ENCODE measurements at regions not wholly inside any gene's neighbourhood (a gene's known extent, or its start where the extent isn't known, plus 50 kb on each side); places are given as distances from the start of the nearest gene placed in this dataset.

- DNase-seq (ENCODE audit: low spot score): no peak
Measured at GRCh38 chr2:52934920-52935640, 832.5 kb upstream of the CHAC2 start.

GRCh38 chr2:52934323-52934898 lies 833.2 kb upstream of the CHAC2 start:
- DNase-seq (ENCODE audit: low spot score): no peak

GRCh38 chr2:52933878-52934277 lies 833.7 kb upstream of the CHAC2 start:
- DNase-seq (ENCODE audit: low spot score): no peak

- DNase-seq (ENCODE audit: low spot score): no peak
Measured at GRCh38 chr2:52931660-52932059, 835.9 kb upstream of the CHAC2 start.

GRCh38 chr2:52929412-52929811 lies 838.2 kb upstream of the CHAC2 start:
- DNase-seq (ENCODE audit: low spot score): no peak

GRCh38 chr2:52919673-52920072 lies 847.9 kb upstream of the CHAC2 start:
- no peak for DNase-seq (ENCODE audit: low spot score)

- no peak for DNase-seq (ENCODE audit: low spot score)
Measured at GRCh38 chr2:52918551-52918950, 849.1 kb upstream of the CHAC2 start.

GRCh38 chr2:52916981-52917380 lies 850.6 kb upstream of the CHAC2 start:
- no peak for DNase-seq (ENCODE audit: low spot score)

- DNase-seq (ENCODE audit: low spot score): no peak
Measured at GRCh38 chr2:52904355-52904891, 863.2 kb upstream of the CHAC2 start.

GRCh38 chr2:52897511-52898044 lies 870.0 kb upstream of the CHAC2 start:
- no peak for DNase-seq (ENCODE audit: low spot score)

GRCh38 chr2:52895726-52896340 lies 871.8 kb upstream of the CHAC2 start:
- DNase-seq (ENCODE audit: low spot score): peak; percentile 37

- DNase-seq (ENCODE audit: low spot score): no peak
Measured at GRCh38 chr2:52886556-52886955, 881.0 kb upstream of the CHAC2 start.

- no peak for DNase-seq (ENCODE audit: low spot score)
Measured at GRCh38 chr2:52884761-52885352, 882.7 kb upstream of the CHAC2 start.

- no peak for DNase-seq (ENCODE audit: low spot score)
Measured at GRCh38 chr2:52882974-52883373, 884.6 kb upstream of the CHAC2 start.

- DNase-seq (ENCODE audit: low spot score): no peak
Measured at GRCh38 chr2:52881606-52882005, 886.0 kb upstream of the CHAC2 start.

GRCh38 chr2:52880872-52881271 lies 886.7 kb upstream of the CHAC2 start:
- DNase-seq (ENCODE audit: low spot score): no peak

- DNase-seq (ENCODE audit: low spot score): no peak
Measured at GRCh38 chr2:52879561-52879960, 888.0 kb upstream of the CHAC2 start.

- no peak for DNase-seq (ENCODE audit: low spot score)
Measured at GRCh38 chr2:52877703-52878102, 889.9 kb upstream of the CHAC2 start.

- DNase-seq (ENCODE audit: low spot score): no peak
Measured at GRCh38 chr2:52874466-52875106, 893.0 kb upstream of the CHAC2 start.

- DNase-seq (ENCODE audit: low spot score): no peak
Measured at GRCh38 chr2:52862801-52863200, 904.8 kb upstream of the CHAC2 start.

- no peak for DNase-seq (ENCODE audit: low spot score)
Measured at GRCh38 chr2:52861596-52861995, 906.0 kb upstream of the CHAC2 start.

- DNase-seq (ENCODE audit: low spot score): no peak
Measured at GRCh38 chr2:52859065-52859464, 908.5 kb upstream of the CHAC2 start.
